Keratinocyte (primary cell): ENCODE measurements at regions not wholly inside any gene's neighbourhood (a gene's known extent, or its start where the extent isn't known, plus 50 kb on each side); places are given as distances from the start of the nearest gene placed in this dataset.
"Not testable (repeated sequence)": the region's sequence is repeated elsewhere in the genome, so short reads cannot be mapped to it uniquely, and the experiment has no call there.

Experiments
- DNase-seq: peaks from one replicate; pipeline ENCODE4 v3.0.0-alpha.2; 2011; ENCODE audit warnings: low read depth, missing footprints, low spot score
- FAIRE-seq: peaks from 2 replicates; lab custom pipeline; 2011; peaks lifted over from hg19 to GRCh38; lab: Jason Lieb, UNC
- H2AFZ ChIP-seq: 2 replicates; pipeline ENCODE4 v1.6.0; 2012; ENCODE audit warnings: low read length, control low read depth, inconsistent platforms; ENCODE audit not compliant: control insufficient read depth
- H3K27ac ChIP-seq: 2 replicates; pipeline ENCODE4 v1.5.1; 2011; ENCODE audit warnings: low read length; ENCODE audit not compliant: control insufficient read depth, insufficient read depth
- H3K27me3 ChIP-seq: 3 replicates; pipeline ENCODE4 v1.6.0; 2011; ENCODE audit warnings: low read length; ENCODE audit not compliant: control insufficient read depth, insufficient read depth; ENCODE audit errors: extremely low read depth
- H3K36me3 ChIP-seq, 2 experiments: 2 replicates in 1 of 2; 3 replicates in 1 of 2; pipeline ENCODE4 v1.5.1; 2011; ENCODE audit warnings: low read length in 2 of 2, mild to moderate bottlenecking in 1 of 2; ENCODE audit not compliant: control insufficient read depth in 2 of 2, insufficient read depth in 2 of 2; ENCODE audit errors: extremely low read depth in 1 of 2
- H3K4me1 ChIP-seq: 3 replicates; pipeline ENCODE4 v1.5.1; 2011; ENCODE audit warnings: low read length; ENCODE audit not compliant: control insufficient read depth, insufficient read depth; ENCODE audit errors: extremely low read depth
- H3K4me2 ChIP-seq: 3 replicates; pipeline ENCODE4 v1.6.0; 2011; ENCODE audit warnings: low read depth, low read length; ENCODE audit not compliant: control insufficient read depth, insufficient read depth; ENCODE audit errors: extremely low read depth
- H3K4me3 ChIP-seq, 3 experiments: fragments of 200-600 bp in 1 of 3; sonication (generic) in 1 of 3; 2 replicates in 2 of 3; 3 replicates in 1 of 3; pipeline ENCODE4 v1.5.1; 2011 to 2016; ENCODE audit warnings: low read length in 3 of 3, mild to moderate bottlenecking in 3 of 3, control low read depth in 2 of 3, inconsistent platforms in 1 of 3, low read depth in 1 of 3, mixed read lengths in 1 of 3, mixed run types in 1 of 3, moderate library complexity in 1 of 3; ENCODE audit not compliant: control insufficient read depth in 2 of 3, insufficient read depth in 2 of 3; ENCODE audit errors: extremely low read depth in 1 of 3
- H3K79me2 ChIP-seq: 2 replicates; pipeline ENCODE4 v1.6.0; 2012; ENCODE audit warnings: low read length; ENCODE audit not compliant: control insufficient read depth, insufficient read depth
- H3K9ac ChIP-seq: 3 replicates; pipeline ENCODE4 v1.6.0; 2011; ENCODE audit warnings: low read length; ENCODE audit not compliant: control insufficient read depth, insufficient read depth; ENCODE audit errors: extremely low read depth
- H3K9me1 ChIP-seq: 3 replicates; pipeline ENCODE4 v1.6.0; 2011; ENCODE audit warnings: low read length; ENCODE audit not compliant: control insufficient read depth, insufficient read depth; ENCODE audit errors: extremely low read depth
- H3K9me3 ChIP-seq: 2 replicates; pipeline ENCODE4 v1.5.1; 2012; ENCODE audit warnings: low read depth, low read length; ENCODE audit not compliant: control insufficient read depth
- H4K20me1 ChIP-seq: 3 replicates; pipeline ENCODE4 v1.6.0; 2011; ENCODE audit warnings: low read length; ENCODE audit not compliant: control insufficient read depth, insufficient read depth; ENCODE audit errors: extremely low read depth
- dilution Hi-C: fragments of 300-500 bp; cut with MboI; formaldehyde crosslinking; loops from one replicate; pipeline ENCODE4 v1.7.0; 2020; ENCODE audit warnings: low sequenced_read_pairs; ENCODE audit not compliant: extremely low pct_ligation_motif_present

GRCh38 chr16:46386805-46387620 lies 234.2 kb downstream of the SHCBP1 start:
- H3K9me1 ChIP-seq, DNase-seq, H3K9me3 ChIP-seq, H3K4me2 ChIP-seq, H3K4me1 ChIP-seq, H3K27me3 ChIP-seq, FAIRE-seq, H4K20me1 ChIP-seq, H2AFZ ChIP-seq, H3K79me2 ChIP-seq, H3K27ac ChIP-seq, H3K36me3 ChIP-seq, dilution Hi-C loops, H3K9ac ChIP-seq, H3K4me3 ChIP-seq: not testable (repeated sequence)

- H3K4me3 ChIP-seq, FAIRE-seq, H3K36me3 ChIP-seq, DNase-seq, H3K9me3 ChIP-seq, dilution Hi-C loops, H3K4me2 ChIP-seq, H3K9me1 ChIP-seq, H3K79me2 ChIP-seq, H3K27ac ChIP-seq, H4K20me1 ChIP-seq, H3K4me1 ChIP-seq, H3K27me3 ChIP-seq, H2AFZ ChIP-seq, H3K9ac ChIP-seq: not testable (repeated sequence)
Observed at GRCh38 chr16:46386110-46386771, 234.9 kb downstream of the SHCBP1 start.

- H3K9me3 ChIP-seq, FAIRE-seq, H3K79me2 ChIP-seq, H3K9ac ChIP-seq, H3K27me3 ChIP-seq, dilution Hi-C loops, H3K4me1 ChIP-seq, H4K20me1 ChIP-seq, H3K36me3 ChIP-seq, H3K9me1 ChIP-seq, H2AFZ ChIP-seq, H3K27ac ChIP-seq, H3K4me2 ChIP-seq, H3K4me3 ChIP-seq: not testable (repeated sequence)
- DNase-seq, result peak; percentile 54
Observed at GRCh38 chr16:46384285-46385061, 236.7 kb downstream of the SHCBP1 start.

- H3K9me3 ChIP-seq, H3K27ac ChIP-seq, DNase-seq, H3K4me3 ChIP-seq, FAIRE-seq, H3K9ac ChIP-seq, H2AFZ ChIP-seq, dilution Hi-C loops, H3K4me2 ChIP-seq, H3K9me1 ChIP-seq, H3K79me2 ChIP-seq, H3K36me3 ChIP-seq, H4K20me1 ChIP-seq, H3K4me1 ChIP-seq, H3K27me3 ChIP-seq: not testable (repeated sequence)
Observed at GRCh38 chr16:46383581-46383980, 237.6 kb downstream of the SHCBP1 start.
